Left forelimb (tissue), 1 donor: ENCODE measurements at regions not wholly inside any gene's neighbourhood (a gene's known extent, or its start where the extent isn't known, plus 50 kb on each side); places are given as distances from the start of the nearest gene placed in this dataset.
"Not testable (repeated sequence)": the region's sequence is repeated elsewhere in the genome, so short reads cannot be mapped to it uniquely, and the experiment has no call there.

ENCODE experiments used
- DNase-seq: peaks from one replicate; pipeline ENCODE4 v3.0.0-alpha.2; 2018; ENCODE audit warnings: low spot score

GRCh38 chr14:37991027-37991426 lies 216.7 kb upstream of the SSTR1 start:
- DNase-seq: no peak

GRCh38 chr14:37992499-37992898 lies 215.2 kb upstream of the SSTR1 start:
- no peak for DNase-seq

GRCh38 chr14:37994846-37995372 lies 212.8 kb upstream of the SSTR1 start:
- DNase-seq: no peak

- DNase-seq: no peak
These were observed 210.7 kb upstream of the SSTR1 start for GRCh38 chr14:37997017-37997416.

- no peak for DNase-seq
These were observed 207.4 kb upstream of the SSTR1 start for GRCh38 chr14:38000340-38000739.

GRCh38 chr14:38001501-38001900 lies 206.2 kb upstream of the SSTR1 start:
- DNase-seq: no peak

GRCh38 chr14:38003746-38004609 lies 203.7 kb upstream of the SSTR1 start:
- DNase-seq: no peak

- no peak for DNase-seq
These were observed 203.2 kb upstream of the SSTR1 start for GRCh38 chr14:38004610-38004879.

- not testable (repeated sequence) for DNase-seq
These were observed 196.5 kb upstream of the SSTR1 start for GRCh38 chr14:38011156-38011555.

GRCh38 chr14:38012056-38012455 lies 195.6 kb upstream of the SSTR1 start:
- no peak for DNase-seq

- DNase-seq: no peak
These were observed 191.2 kb upstream of the SSTR1 start for GRCh38 chr14:38016497-38016896.

GRCh38 chr14:38021861-38022260 lies 185.8 kb upstream of the SSTR1 start:
- DNase-seq: no peak

- DNase-seq: no peak
These were observed 184.9 kb upstream of the SSTR1 start for GRCh38 chr14:38022775-38023174.

GRCh38 chr14:38038171-38038570 lies 169.5 kb upstream of the SSTR1 start:
- DNase-seq: no peak

GRCh38 chr14:38038986-38039385 lies 168.7 kb upstream of the SSTR1 start:
- DNase-seq: no peak

GRCh38 chr14:38039496-38039895 lies 168.2 kb upstream of the SSTR1 start:
- no peak for DNase-seq

GRCh38 chr14:38040411-38040810 lies 167.3 kb upstream of the SSTR1 start:
- DNase-seq: no peak

- DNase-seq: no peak
These were observed 165.4 kb upstream of the SSTR1 start for GRCh38 chr14:38042322-38042721.

- no peak for DNase-seq
These were observed 163.0 kb upstream of the SSTR1 start for GRCh38 chr14:38044710-38045109.

- DNase-seq: no peak
These were observed 162.2 kb upstream of the SSTR1 start for GRCh38 chr14:38045461-38045860.

- DNase-seq: no peak
These were observed 161.5 kb upstream of the SSTR1 start for GRCh38 chr14:38046160-38046559.

- no peak for DNase-seq
These were observed 160.4 kb upstream of the SSTR1 start for GRCh38 chr14:38047195-38047902.

GRCh38 chr14:38053666-38054065 lies 154.0 kb upstream of the SSTR1 start:
- no peak for DNase-seq
